Neural crest cell (in vitro differentiated cells): ENCODE measurements at regions not wholly inside any gene's neighbourhood (a gene's known extent, or its start where the extent isn't known, plus 50 kb on each side); places are given as distances from the start of the nearest gene placed in this dataset.

Experiments
- DNase-seq: peaks from one replicate; pipeline ENCODE4 v3.0.0; 2021; ENCODE audit warnings: low read depth, mixed read lengths, low spot score
- H3K27ac Mint-ChIP-seq: one replicate; pipeline ENCODE4 v1.8.0; 2021; ENCODE audit warnings: mild to moderate bottlenecking, mixed read lengths; ENCODE audit not compliant: unreplicated experiment
- H3K27me3 Mint-ChIP-seq: 2 replicates; pipeline ENCODE4 v1.8.0; 2021; ENCODE audit warnings: low read depth, mild to moderate bottlenecking, mixed read lengths
- H3K36me3 Mint-ChIP-seq: 2 replicates; pipeline ENCODE4 v1.8.0; 2021; ENCODE audit warnings: low read depth, mild to moderate bottlenecking, mixed read lengths
- H3K4me1 Mint-ChIP-seq: 2 replicates; pipeline ENCODE4 v1.8.0; 2021; ENCODE audit warnings: mixed read lengths
- H3K4me3 Mint-ChIP-seq: one replicate; pipeline ENCODE4 v1.8.0; 2021; ENCODE audit warnings: mild to moderate bottlenecking, mixed read lengths
- H3K9me3 Mint-ChIP-seq: 2 replicates; pipeline ENCODE4 v1.8.0; 2021; ENCODE audit warnings: mixed read lengths
- CTCF ChIP-seq: fragments of 200-600 bp; sonication (generic); conservative IDR thresholded peaks from 2 replicates; pipeline ENCODE4 v1.5.0; 2021; ENCODE audit warnings: antibody characterized with exemption, mild to moderate bottlenecking

GRCh38 chr18:29146068-29146467 lies 969.1 kb upstream of the CDH2 start:
- DNase-seq, result no peak
- no peak for TF ChIP-seq CTCF
- Mint-ChIP-seq H3K27ac (no peak overlapping the region), H3K9me3 (no peaks in the 10 kb centered on the region), H3K4me1 (peaks cover 13% of the 10 kb centered on the region), H3K36me3 (no peaks in the 10 kb centered on the region), H3K27me3 (no peaks in the 10 kb centered on the region), H3K4me3 (no peak overlapping the region)

- TF ChIP-seq CTCF, result no peak
- Mint-ChIP-seq H3K4me3 (no peak overlapping the region), H3K9me3 (no peaks in the 10 kb centered on the region), H3K36me3 (no peaks in the 10 kb centered on the region), H3K4me1 (peaks cover under 1% of the 10 kb centered on the region), H3K27ac (no peak overlapping the region), H3K27me3 (no peaks in the 10 kb centered on the region)
- no peak for DNase-seq
Observed at GRCh38 chr18:29140590-29140989, 963.7 kb upstream of the CDH2 start.

GRCh38 chr18:29137773-29138495 lies 961.0 kb upstream of the CDH2 start:
- Mint-ChIP-seq H3K9me3 (peaks cover 3% of the 10 kb centered on the region), H3K4me3 (no peak overlapping the region), H3K27me3 (no peaks in the 10 kb centered on the region), H3K4me1 (no peaks in the 10 kb centered on the region), H3K36me3 (no peaks in the 10 kb centered on the region), H3K27ac (no peak overlapping the region)
- no peak for DNase-seq
- no peak for TF ChIP-seq CTCF

GRCh38 chr18:29123706-29124530 lies 947.0 kb upstream of the CDH2 start:
- H3K27me3 Mint-ChIP-seq, result no peaks in the 10 kb centered on the region
- H3K36me3 Mint-ChIP-seq, result no peaks in the 10 kb centered on the region
- no peak overlapping the region for H3K4me3 Mint-ChIP-seq
- H3K4me1 Mint-ChIP-seq, result no peaks in the 10 kb centered on the region
- no peak overlapping the region for H3K27ac Mint-ChIP-seq
- DNase-seq, result no peak
- H3K9me3 Mint-ChIP-seq, result no peaks in the 10 kb centered on the region
- no peak for TF ChIP-seq CTCF

- H3K27ac Mint-ChIP-seq, result no peak overlapping the region
- no peaks in the 10 kb centered on the region for H3K27me3 Mint-ChIP-seq
Observed at GRCh38 chr18:29104671-29105070, 927.7 kb upstream of the CDH2 start.

More at GRCh38 chr18:29104671-29105070, 927.7 kb upstream of the CDH2 start:
- DNase-seq, result no peak
- no peaks in the 10 kb centered on the region for H3K4me1 Mint-ChIP-seq
- no peaks in the 10 kb centered on the region for H3K9me3 Mint-ChIP-seq
- H3K36me3 Mint-ChIP-seq, result no peaks in the 10 kb centered on the region
- no peak for TF ChIP-seq CTCF
- H3K4me3 Mint-ChIP-seq, result no peak overlapping the region
